IMR-90 (cell line): ENCODE measurements at regions not wholly inside any gene's neighbourhood (a gene's known extent, or its start where the extent isn't known, plus 50 kb on each side); places are given as distances from the start of the nearest gene placed in this dataset.

Experiments
- ATAC-seq: fragments of 200-7000 bp; cut with Tn5 transposase; 2 replicates; pipeline ENCODE4 v1.9.1; 2020; ENCODE audit warnings: low read depth, mild to moderate bottlenecking, moderate library complexity
- BruUV-seq: library from RNA; stranded (reverse); fragments of 400-500 nt; replicated peaks from 2 replicates; lab custom pipeline; 2021; lab: Mats Ljungman, UMichigan
- CTCF ChIA-PET: fragments of 300-600 bp; formaldehyde crosslinking; extraction: SDS; loops from one replicate; lab custom pipeline; 2021; ENCODE audit warnings: antibody characterized with exemption; lab: Yijun Ruan, JAX
- POLR2A ChIA-PET: fragments of 300-600 bp; sonication (Branson Sonifier 250); formaldehyde crosslinking; loops from one replicate; lab custom pipeline; 2022; ENCODE audit warnings: antibody characterized with exemption; ENCODE audit not compliant: unreplicated experiment; lab: Charles Lee
- DNase-seq: peaks from one replicate; pipeline ENCODE4 v3.0.0; 2013
- H2AFZ ChIP-seq: replicated peaks from 2 replicates; pipeline ENCODE3; 2013; ENCODE audit warnings: low read length, mild to moderate bottlenecking; ENCODE audit not compliant: poor library complexity
- H2AK5ac ChIP-seq: 2 replicates; pipeline ENCODE4 v1.6.1; 2013; ENCODE audit warnings: low read depth, low read length, inconsistent platforms
- H2AK9ac ChIP-seq: replicated peaks from 2 replicates; pipeline ENCODE3; 2013; ENCODE audit warnings: mild to moderate bottlenecking, low read depth, low read length, moderate library complexity; ENCODE audit not compliant: poor library complexity
- H2BK120ac ChIP-seq: 2 replicates; pipeline ENCODE4 v1.6.1; 2013; ENCODE audit warnings: low read depth, low read length, inconsistent platforms
- H2BK15ac ChIP-seq: 3 replicates; pipeline ENCODE4 v1.6.1; 2013; ENCODE audit warnings: low read depth, low read length, inconsistent platforms
- H2BK20ac ChIP-seq: 2 replicates; pipeline ENCODE4 v1.6.1; 2013; ENCODE audit warnings: low read depth, mild to moderate bottlenecking, inconsistent platforms, low read length, moderate library complexity
- H2BK5ac ChIP-seq: 2 replicates; pipeline ENCODE4 v1.6.1; 2013; ENCODE audit warnings: mild to moderate bottlenecking, low read depth, low read length, inconsistent platforms; ENCODE audit not compliant: poor library complexity, severe bottlenecking
- H3K14ac ChIP-seq: replicated peaks from 2 replicates; pipeline ENCODE4 v1.6.1; 2013; ENCODE audit warnings: low read depth, low read length, inconsistent platforms
- H3K18ac ChIP-seq: 2 replicates; pipeline ENCODE4 v1.6.1; 2013; ENCODE audit warnings: low read depth, low read length, control low read depth
- H3K23ac ChIP-seq: 2 replicates; pipeline ENCODE4 v1.6.1; 2013; ENCODE audit warnings: low read depth, low read length, inconsistent platforms
- H3K27ac ChIP-seq: 2 replicates; pipeline ENCODE4 v1.5.1; 2013; ENCODE audit warnings: mild to moderate bottlenecking, control low read depth, low read length; ENCODE audit not compliant: insufficient read depth
- H3K27me3 ChIP-seq: 2 replicates; pipeline ENCODE4 v1.6.1; 2013; ENCODE audit warnings: low read length; ENCODE audit not compliant: control insufficient read depth, insufficient read depth
- H3K36me3 ChIP-seq: 2 replicates; pipeline ENCODE4 v1.6.1; 2013; ENCODE audit warnings: low read length, mixed read lengths; ENCODE audit not compliant: control insufficient read depth, insufficient read depth
- H3K4ac ChIP-seq: 2 replicates; pipeline ENCODE4 v1.6.1; 2013; ENCODE audit warnings: low read depth, low read length, inconsistent platforms
- H3K4me1 ChIP-seq: 2 replicates; pipeline ENCODE4 v1.6.1; 2013; ENCODE audit warnings: low read length, mixed read lengths; ENCODE audit not compliant: control insufficient read depth, insufficient read depth
- H3K4me2 ChIP-seq: 2 replicates; pipeline ENCODE4 v1.6.1; 2013; ENCODE audit warnings: low read depth, mild to moderate bottlenecking, control low read depth, low read length, moderate library complexity
- H3K4me3 ChIP-seq: 2 replicates; pipeline ENCODE4 v1.5.1; 2013; ENCODE audit warnings: low read depth, mild to moderate bottlenecking, control low read depth, low read length, moderate library complexity; ENCODE audit not compliant: insufficient read depth
- H3K56ac ChIP-seq: 2 replicates; pipeline ENCODE4 v1.6.1; 2013; ENCODE audit warnings: low read length, inconsistent platforms; ENCODE audit not compliant: insufficient read depth; ENCODE audit errors: extremely low read depth
- H3K79me1 ChIP-seq, 2 experiments: 2 replicates each; pipeline ENCODE4 v1.6.1; 2013; ENCODE audit warnings: low read length in 2 of 2, inconsistent platforms in 1 of 2, low read depth in 1 of 2
- H3K9ac ChIP-seq: 2 replicates; pipeline ENCODE4 v1.6.1; 2013; ENCODE audit warnings: low read depth, low read length, control low read depth
- H3K9me1 ChIP-seq: 2 replicates; pipeline ENCODE4 v1.6.1; 2013; ENCODE audit warnings: low read length, inconsistent platforms; ENCODE audit not compliant: insufficient read depth
- H3K9me3 ChIP-seq: 2 replicates; pipeline ENCODE4 v1.6.1; 2013; ENCODE audit warnings: low read length; ENCODE audit not compliant: control insufficient read depth, insufficient read depth
- H4K20me1 ChIP-seq: 2 replicates; pipeline ENCODE4 v1.6.1; 2013; ENCODE audit warnings: low read length, inconsistent platforms; ENCODE audit not compliant: insufficient read depth
- H4K5ac ChIP-seq: 2 replicates; pipeline ENCODE4 v1.6.1; 2013; ENCODE audit warnings: mild to moderate bottlenecking, low read depth, low read length, control low read depth
- H4K8ac ChIP-seq, 2 experiments: 2 replicates each; pipeline ENCODE4 v1.6.1; 2013; ENCODE audit warnings: low read depth in 2 of 2, low read length in 2 of 2, control low read depth in 1 of 2, inconsistent platforms in 1 of 2
- H4K91ac ChIP-seq: 2 replicates; pipeline ENCODE4 v1.6.1; 2013; ENCODE audit warnings: low read depth, low read length, inconsistent platforms; ENCODE audit not compliant: insufficient read depth
- MXI1 ChIP-seq: IDR thresholded peaks from 2 replicates; pipeline ENCODE4 v1.6.1; 2012; ENCODE audit warnings: low read depth, mild to moderate bottlenecking, low read length, moderate library complexity, borderline replicate concordance
- POLR2A ChIP-seq: IDR thresholded peaks from 2 replicates; pipeline ENCODE4 v1.6.1; 2012; ENCODE audit warnings: mild to moderate bottlenecking, low read depth, low read length
- RFX5 ChIP-seq: IDR thresholded peaks from 2 replicates; pipeline ENCODE4 v1.8.0; 2012; ENCODE audit warnings: low read depth, mild to moderate bottlenecking, low read length, moderate library complexity
- WGBS, 2 experiments: methylation state at CpG; one replicate each; pipeline versions ENCODE4 v1.1.5 to v1.1.7; 2013; ENCODE audit warnings: missing lambda C conversion rate in 2 of 2; ENCODE audit not compliant: insufficient read length in 1 of 2; ENCODE audit errors: extremely low coverage in 2 of 2; 5-methylcytosine and 5-hydroxymethylcytosine counted together
- dilution Hi-C: fragments of 300-500 bp; cut with HindIII; formaldehyde crosslinking; loops from one replicate; pipeline ENCODE4 v1.14.3; 2018; ENCODE audit warnings: low sequenced_read_pairs; ENCODE audit not compliant: unreplicated experiment
- in situ Hi-C: fragments of 300-500 bp; cut with MboI; formaldehyde crosslinking; loops from 3 replicates; pipeline ENCODE4 v1.14.3; 2019; ENCODE audit warnings: low sequenced_read_pairs, inconsistent platforms, mixed read lengths
- intact Hi-C: fragments of 100-400 bp; cut with micrococcal nuclease; formaldehyde crosslinking; loops from 2 replicates; pipeline ENCODE4 v1.10.0; 2022

DNA sequence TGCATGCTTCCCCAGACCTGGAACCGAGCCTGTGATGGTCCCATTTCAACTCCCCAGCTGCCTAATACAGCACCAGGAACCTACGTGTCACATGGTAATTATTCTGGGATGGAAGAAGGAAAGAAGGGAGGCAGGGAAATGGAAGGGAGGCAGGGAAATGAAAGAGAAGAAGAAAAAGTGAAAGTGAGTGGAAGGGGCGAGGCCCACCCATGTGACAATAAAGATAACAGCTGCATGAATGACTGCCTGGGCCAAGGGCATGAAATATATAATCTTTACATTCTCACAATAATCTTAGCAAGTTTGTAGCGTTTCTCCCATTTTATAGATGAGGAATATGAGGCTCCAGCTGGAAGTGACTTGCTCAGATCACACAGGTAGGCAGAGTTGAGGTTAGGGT, 245.0 kb upstream of the PWP1 start:
- Histone ChIP-seq H3K4me3 (no peak overlapping the region), H3K9me3 (no peaks in the 10 kb centered on the region), H4K91ac (no peak overlapping the region), H3K18ac (no peak overlapping the region), H4K20me1 (no peaks in the 10 kb centered on the region), H3K14ac (no peak overlapping the region), H2AFZ (peak overlapping the region; percentile 15), H3K9ac (no peak overlapping the region), H3K27me3 (no peaks in the 10 kb centered on the region), H4K5ac (no peak overlapping the region; the same call in 1 of the 2 replicates), H3K36me3 (no peaks in the 10 kb centered on the region), H3K4me1 (peaks cover 4% of the 10 kb centered on the region), H3K23ac (no peak overlapping the region), H3K27ac (no peak overlapping the region), H3K79me1 (no peaks in the 10 kb centered on the region), H3K56ac (no peak overlapping the region), H2BK120ac (no peak overlapping the region), H2AK9ac (no peak overlapping the region), H3K4ac (no peak overlapping the region), H4K8ac (no peak overlapping the region), H3K4me2 (no peak overlapping the region), H3K9me1 (peaks cover 7% of the 10 kb centered on the region), H2BK15ac (0 out of 3 replicates have a peak overlapping the region, but pooled peaks have one; percentile 17), H2AK5ac (no peak overlapping the region), H2BK5ac (no peak overlapping the region), H2BK20ac (no peak overlapping the region)
- ATAC-seq, result no peak
- dilution Hi-C loops (no loop called here), intact Hi-C loops (no loop called here), in situ Hi-C loops (no loop called here)
- ChIA-PET POLR2A (no interaction called here), CTCF (no interaction called here)
- BruUV-seq, result no TSS peak
- no peak for DNase-seq
- WGBS, 2 experiments, result no CpG with 5 or more reads among the region's 4 CpGs
- no peak for TF ChIP-seq MXI1
- no peak for TF ChIP-seq RFX5
- no peak for TF ChIP-seq POLR2A
